GM04504 (cell line): ENCODE measurements at regions not wholly inside any gene's neighbourhood (a gene's known extent, or its start where the extent isn't known, plus 50 kb on each side); places are given as distances from the start of the nearest gene placed in this dataset.

Experiments used
- DNase-seq: peaks from one replicate; pipeline ENCODE4 v3.0.0-alpha.2; 2012; ENCODE audit warnings: low read depth

DNA sequence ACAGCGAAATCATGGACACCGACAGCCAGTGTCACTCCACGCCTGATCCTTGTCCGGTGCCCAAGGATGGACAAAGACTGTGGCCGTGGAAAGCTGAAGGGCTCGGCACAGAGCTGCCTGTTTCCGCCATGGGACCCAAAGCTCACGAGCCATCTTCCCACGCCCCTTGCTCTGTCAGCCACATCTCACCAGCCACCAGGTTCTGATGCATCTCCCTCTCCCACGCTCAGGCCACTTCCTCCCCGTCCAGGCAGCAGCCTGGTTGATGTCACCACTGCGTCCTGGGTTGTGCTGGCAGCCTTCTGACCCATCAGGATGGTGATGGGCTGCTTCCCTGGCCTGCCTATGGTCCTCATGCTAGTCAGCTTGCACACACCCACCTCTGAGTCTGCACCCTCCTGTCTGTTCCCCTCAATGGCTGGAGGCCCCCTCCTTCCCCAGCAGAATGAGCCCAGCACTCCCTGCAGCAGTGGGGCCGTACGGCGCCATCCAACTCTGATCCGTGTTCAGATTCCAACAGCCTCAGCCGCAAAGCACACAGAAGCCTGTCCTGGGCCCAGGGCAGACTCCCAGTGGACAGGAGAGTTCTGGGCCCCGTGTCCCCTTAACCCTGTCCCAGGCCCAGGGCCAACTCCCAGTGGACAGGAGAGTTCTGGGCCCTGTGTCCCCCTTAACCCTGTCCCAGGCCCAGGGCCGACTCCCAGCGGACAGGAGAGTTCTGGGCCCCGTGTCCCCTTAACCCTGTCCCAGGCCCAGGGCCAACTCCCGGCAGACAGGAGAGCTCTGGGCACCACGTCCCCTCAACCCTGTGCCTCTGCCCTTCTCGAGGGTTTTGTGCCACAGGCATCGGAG is 259.5 kb downstream of the BRD1 start:
- DNase-seq, result no peak

DNA sequence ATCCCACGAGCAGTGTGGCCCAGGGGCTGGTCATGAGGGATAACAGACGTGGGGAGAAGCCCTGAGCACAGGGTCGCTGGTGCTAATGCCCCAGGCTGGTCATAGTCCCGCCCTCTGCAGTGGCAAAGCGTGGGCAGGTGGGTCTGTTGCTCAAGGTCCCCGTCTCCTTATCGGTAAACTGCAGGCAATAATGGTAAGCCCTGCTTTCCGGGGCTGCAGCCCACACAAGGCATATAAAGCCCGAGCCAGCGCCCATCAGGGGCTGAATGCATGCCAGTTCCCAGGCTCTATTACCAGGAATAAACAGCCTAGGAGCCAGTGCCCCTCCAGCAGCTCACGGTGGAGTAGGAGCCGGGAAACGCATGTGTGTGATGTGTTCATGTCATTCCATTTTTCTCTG is 261.0 kb downstream of the BRD1 start:
- DNase-seq, result no peak

DNA sequence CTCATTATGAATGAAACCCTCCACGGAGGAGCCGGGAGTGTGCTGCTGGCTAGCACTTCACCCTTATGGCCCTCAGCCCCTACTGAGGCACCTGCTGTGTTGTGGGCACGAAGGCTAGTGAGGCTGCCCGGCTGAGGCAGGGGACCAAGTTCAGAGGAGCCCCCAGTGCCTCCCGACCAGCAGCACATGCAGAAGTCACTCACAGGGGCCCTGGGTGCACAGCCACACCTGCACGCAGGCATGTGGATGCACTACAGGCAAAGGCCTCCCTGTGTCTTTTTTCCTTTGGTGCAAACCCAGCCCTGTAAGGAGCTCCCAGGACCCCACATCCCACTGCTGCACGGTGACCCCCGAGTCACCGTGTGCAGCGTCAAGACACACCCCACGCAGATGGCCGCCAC is 261.5 kb downstream of the BRD1 start:
- DNase-seq, result no peak

DNA sequence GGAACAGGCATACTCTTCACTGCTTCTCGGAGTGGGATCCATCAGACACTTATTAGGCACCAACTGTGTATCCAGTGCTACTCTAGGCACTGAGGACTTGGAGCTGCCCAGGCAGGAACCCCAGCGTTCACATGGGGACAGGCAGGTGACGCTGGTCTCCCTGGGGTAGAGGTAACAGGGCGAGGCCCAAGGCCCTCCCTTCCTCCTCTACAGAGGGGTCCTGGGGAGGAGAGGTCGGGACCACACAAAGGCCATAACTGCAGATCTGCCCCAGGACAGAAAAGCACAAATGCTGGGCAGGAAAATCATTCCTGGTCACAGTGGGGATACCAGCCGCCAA is 262.2 kb downstream of the BRD1 start:
- no peak for DNase-seq

DNA sequence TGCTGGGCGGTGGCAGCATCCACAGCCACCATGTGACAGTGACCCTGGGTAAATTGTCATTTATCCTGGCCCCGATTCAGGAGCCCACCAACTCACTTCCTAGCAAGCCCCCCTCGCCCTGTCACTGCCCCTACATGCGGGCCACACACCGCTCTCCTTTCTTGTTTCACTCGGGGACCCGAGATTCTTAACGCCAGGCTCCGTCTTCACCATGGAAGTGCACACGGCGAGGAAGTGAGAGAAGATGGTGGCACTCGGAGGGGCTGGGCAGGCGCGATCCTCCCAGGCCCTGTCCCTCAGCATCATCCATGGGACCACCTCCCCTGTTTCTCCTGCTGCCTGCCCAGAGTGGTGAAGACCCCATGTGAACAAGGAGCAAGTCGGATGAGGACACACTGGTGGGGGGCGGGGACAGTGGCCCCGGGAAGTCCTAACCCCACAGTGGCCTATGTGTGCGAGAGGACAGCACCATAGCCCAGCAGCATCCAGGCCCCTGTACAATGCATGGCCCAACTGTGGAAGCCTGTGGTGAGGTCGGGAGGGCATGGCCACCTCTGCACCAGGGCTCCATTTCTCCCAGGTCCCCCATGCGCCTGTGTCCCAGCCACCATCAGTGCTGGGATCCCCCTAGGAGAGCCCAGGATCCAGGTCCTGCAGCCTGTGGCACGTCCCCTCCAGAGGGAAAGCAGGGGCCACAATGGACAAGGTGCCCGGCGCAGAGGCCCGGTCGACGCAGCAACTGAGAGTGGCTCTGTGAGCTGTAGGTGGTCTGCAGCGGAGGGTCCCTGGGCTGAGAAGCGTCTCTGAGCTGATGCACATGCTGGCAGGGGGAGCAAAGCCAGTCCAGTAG is 262.8 kb downstream of the BRD1 start:
- DNase-seq, result no peak

DNA sequence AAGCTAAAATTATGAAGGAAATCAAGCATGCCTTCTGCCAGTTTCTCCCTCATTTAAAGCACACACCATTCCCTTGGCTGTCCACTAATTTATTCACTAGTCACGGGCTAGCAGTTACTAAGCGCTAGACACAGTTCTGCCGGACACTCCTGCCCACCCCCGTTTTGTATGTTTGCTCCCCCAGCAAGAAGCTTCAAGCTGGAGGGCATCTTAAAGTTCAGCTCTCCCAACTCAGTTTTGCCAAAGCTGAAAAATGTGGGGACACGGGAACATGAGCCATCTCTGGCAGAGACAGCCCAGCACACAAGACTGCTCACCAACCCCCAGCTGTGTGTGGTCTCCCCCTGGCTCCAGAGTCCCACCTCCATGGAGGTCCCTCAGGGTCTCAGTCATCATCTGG is 263.6 kb downstream of the BRD1 start:
- no peak for DNase-seq

DNA sequence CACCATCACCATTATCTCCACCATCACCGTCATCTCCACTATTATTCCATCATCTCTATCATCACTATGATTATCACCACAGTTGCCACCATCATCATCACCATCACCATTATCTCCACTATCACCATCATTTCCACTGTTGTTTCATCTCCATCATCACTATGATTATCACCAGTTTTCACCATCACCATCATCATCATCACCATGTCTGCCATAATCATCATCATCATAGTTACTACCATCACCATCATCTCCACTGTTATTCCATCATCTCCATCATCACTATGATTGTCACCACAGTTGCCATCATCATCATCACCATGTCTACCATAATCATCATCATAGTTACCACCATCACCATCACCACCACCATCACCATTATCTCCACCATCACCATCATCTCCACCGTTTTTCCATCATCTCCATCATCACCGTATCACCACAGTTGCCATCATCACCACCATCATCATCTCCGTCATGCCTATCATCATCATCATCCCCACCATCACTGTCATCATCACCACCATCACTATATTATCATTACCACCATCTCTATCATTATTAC is 264.9 kb downstream of the BRD1 start:
- no peak for DNase-seq

DNA sequence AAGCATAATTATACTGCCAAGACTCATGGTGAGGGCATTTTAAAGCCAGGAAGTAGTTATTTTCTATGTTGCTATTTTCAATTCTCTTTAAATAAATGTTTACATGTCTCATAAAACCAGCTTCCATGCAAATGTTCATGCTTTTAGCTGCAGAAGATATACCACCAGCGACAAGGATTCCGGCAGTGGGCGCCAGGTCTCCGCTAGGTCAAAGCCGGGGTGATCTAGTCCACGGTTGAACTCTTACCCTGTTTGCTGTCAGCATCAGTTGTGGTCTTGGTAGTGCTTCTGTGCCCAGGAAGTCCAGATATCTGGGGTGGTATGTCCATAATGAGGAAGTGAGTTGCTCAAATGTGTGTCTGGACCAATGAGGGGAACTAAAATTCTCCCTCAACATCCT is 265.7 kb downstream of the BRD1 start:
- no peak for DNase-seq

DNA sequence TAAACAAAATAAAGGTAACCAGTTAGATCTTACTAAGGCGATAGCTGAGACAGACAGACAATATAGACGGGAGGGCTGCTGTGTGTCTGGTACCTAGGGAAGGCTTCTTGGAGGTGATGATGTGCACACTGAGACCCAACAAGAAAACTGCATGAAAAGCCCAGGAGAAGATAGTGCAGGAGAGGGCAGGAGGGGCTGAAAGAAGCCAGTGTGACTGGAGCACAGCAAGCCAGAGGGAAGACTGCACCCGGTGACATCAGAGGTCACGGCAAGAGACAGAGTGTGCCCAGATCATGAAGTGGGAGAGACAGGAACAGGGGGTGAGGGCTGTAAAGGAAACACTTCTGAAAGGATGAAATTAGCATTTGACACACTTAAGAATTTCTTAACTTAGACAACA is 266.3 kb downstream of the BRD1 start:
- no peak for DNase-seq

DNA sequence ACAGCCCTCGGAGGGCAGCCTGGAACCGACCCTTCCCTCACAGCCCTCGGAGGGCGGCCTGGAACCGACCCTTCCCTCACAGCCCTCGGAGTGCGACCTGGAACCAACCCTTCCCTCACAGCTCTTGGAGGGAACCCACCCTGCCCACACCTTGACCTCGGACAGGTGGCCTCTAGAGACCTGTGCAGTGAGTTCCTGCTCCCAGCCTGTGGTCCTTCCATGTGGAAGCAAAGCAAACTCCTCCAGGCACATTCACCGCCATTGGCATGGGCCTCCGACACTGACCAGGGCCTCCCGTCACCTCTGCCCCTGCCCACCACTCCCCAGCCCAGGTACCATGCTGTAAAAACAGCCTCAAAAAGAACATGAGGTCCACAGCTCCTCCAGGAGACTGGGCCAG is 272.1 kb downstream of the BRD1 start:
- no peak for DNase-seq

DNA sequence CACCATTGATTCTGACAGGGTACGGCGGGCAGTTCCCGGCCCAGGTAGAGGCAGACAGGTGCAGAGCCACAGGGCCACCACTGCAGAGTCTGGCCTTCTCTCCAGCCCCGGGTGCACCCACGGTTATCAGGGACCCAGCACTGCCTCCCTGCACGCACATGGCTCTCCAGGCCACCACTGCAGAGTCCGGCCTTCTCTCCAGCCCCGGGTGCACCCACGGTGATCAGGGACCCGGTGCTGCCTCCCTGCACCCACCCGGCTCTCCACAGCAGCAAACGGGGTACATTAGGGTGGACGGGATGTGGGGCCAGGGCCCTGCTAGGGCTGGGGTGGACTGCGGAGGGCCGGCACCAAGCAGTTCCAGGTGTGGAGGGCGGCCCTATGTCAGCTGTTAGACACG is 272.9 kb downstream of the BRD1 start:
- DNase-seq, result no peak

DNA sequence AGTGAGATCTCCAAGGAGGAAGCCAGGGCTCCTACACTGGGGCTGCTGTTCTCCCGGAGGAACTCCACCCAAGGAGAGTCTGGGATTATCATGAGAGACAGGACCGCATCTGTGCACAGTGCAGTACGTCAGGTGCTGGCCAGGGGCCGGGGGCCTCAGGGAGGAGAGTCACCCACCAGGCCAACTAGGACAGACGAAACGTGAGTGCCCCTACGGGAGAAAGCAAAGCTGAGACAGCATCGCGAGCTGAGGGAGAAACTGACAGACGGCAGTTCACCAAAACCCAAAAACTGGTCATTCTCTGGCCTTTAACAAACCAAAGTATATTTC is 273.4 kb downstream of the BRD1 start:
- no peak for DNase-seq

DNA sequence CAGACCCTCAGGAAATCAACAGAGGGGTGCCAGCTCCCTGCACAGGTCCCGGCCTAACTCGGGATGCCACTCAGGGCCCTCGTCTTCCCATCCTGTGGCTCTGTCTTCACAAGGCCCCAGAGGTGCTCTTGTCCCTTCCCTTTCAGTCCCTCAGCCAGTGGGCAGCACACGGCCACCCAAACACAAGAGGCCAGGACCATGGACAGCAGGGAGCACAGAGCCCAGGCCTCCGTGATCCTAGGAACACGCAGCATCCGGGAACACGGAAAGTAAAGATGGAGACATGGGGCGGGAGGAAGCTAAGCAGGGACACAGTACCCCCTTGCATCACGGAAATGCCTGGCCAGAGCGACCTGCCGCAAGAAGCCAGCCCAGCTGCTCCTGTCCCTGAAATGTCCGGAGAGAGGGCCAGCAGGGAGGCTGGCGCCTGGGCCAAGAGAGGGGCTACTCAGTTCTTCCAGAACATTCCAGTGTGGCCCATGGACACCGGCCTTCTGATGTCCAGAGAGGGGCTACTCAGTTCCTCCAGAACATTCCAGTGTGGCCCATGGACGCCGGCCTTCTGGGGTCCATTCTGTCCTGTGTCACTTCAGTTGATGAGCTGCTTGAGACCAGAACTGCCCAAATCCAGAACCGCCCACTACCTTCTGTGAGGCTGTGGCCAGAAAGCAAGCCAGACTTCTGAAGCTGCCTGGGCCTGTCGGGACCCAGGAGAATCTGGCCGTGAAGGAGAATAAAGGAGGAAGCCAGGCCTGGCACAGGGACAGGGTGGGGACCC is 274.0 kb downstream of the BRD1 start:
- DNase-seq, result no peak

DNA sequence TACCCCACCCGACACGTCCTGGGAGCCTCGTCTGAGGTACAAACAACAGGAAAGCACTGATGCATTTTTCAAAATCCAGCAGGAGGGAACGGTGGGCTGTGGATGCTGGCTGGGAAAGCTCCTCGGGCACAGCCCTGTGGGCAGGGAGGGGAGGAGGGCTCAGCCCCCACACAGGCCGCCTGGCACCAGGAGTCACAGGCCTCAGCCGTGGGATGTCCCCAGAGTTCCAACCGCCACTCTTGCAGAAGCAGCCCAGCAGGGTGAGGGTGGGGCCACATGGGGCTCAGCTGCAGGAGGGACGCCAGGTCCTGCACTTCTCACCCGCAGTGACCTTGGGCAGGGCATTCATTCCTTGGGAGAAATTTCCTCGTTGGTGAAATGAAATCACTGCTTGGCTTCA is 274.6 kb downstream of the BRD1 start:
- no peak for DNase-seq

DNA sequence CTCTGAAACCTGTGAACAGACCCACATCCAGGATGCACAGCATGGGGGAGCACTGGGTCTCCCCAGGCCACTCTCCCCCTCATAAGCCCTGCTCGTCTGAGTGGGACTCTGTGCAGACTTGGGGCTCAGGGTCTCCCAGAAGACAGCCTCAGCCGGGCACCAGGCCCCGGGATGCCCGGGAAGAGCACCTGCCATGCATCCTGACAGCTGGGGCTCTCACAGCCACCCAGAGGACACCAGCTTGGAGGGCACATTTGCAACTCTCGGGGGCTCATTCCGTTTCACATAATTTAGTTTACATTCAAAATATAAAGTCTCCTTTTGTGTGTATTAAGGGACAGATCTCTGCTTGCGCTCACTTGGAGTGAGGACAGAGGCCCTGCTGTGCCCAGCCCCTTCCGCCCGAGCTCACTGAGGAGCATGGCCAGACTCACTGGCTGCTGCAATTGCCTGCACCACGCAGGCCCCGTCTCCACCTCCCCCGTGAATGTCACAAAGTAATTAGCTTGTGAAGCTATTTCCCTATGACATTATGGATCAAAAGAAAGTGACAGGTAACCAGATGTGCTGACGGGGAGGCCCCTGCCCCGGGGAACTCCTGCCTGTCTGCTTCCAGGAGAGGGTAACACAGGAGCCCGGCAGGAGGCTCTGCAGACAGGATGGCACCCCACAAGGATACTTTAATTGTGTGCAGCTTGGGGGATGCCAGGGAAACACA is 275.6 kb downstream of the BRD1 start:
- DNase-seq, result no peak

DNA sequence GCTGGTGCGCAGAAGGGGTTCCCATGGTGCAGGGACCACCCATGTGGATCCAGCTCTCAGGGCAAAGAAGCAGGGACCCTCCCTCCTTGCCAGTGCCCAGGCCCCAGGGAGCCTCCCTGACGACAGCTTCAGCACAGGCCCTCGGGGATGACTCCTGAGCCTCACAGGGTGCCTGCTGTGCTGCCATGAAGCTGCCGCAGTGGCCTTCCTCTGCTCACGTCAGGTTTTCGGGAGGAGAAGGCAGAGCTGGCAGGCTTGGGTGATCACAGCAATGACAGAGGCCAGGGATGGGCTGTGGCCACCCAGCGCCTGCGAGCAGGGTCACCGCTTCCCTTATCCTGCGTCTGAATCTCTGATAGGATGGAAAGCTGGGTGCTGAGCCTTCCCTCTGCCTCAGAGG is 276.2 kb downstream of the BRD1 start:
- DNase-seq, result no peak

DNA sequence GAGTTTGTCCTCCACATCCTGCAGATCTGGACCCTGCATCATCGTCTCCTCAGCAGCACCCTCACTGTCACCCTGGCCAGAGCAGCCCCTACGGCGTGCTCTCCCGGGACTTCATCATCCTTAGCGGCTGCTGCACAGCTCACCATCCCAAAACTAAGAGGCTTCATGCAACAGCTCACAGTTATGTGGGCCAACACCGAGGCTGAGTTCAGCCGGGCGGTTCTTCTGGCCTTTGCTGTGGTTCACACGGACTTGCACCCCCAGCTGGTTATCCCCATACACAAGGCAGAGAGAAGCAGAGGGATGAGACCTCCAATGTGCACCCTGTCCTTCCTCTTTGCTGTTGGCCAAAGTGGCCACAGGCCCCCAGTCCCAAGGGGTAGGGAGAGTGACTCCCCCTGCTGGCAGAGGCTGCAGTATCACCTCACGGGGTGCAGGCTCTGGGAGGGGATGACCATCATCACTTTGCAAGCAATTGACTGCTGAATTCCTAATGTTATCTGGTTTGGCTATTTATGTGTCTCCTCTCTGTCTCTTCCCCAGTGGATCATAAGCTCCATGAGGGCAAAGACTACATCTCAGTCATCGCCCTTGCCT is 276.8 kb downstream of the BRD1 start:
- no peak for DNase-seq

DNA sequence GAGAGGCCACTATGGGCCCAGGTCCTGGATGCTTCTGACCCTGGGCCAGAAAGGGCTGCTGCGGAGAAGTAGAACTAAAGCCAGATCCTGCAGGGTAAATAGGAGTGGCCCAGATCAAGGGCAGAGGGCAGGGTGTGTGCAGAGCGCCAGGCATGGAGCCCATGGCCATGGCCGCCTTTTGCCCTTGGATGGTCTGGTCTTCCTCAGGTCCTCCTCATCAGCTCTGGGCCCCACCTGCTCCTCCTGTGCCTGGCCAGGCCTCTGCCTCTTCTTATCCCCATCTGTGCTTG is 277.6 kb downstream of the BRD1 start:
- no peak for DNase-seq

DNA sequence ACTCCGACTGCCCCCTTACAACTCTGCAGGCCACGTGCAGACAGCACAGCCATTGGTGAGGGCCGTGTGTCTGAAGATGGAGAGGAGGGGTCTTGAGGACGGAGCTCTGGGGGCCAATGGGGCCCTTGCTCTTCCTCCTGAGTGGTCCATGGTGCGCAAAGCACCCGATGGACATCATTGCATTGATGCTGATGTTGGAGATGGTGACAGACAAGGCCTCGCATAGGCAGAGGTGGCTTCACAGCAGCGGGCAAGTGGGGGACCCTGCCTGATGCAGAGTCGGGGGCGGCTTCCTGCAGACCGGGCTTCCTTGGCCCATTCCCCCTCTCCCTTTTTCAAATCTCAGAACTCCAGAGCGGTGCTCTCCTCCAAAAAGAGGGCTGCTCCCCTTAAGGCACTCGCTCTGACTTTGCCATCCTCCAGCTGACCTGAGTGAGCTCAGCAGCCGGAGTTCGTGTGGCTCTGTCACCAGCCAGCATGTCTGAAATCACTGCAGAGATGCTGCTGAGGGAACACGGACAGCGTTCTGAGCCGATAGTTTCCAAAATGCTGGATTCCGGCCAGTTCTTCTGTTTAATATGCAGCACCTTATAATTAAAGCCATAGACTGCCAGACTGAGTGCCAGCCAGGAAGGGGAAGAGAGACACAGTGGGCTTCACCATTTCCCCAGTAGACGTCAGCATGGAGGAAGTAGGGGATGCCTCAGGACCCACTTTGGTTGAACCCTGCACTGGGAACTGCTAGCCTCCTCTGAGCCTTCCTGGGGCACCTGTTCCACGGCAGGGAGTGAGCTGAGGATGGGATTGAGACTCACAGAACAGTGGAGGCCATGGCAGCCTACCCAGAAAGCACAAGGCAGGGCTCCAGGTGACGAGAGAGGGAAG is 278.2 kb downstream of the BRD1 start:
- no peak for DNase-seq

DNA sequence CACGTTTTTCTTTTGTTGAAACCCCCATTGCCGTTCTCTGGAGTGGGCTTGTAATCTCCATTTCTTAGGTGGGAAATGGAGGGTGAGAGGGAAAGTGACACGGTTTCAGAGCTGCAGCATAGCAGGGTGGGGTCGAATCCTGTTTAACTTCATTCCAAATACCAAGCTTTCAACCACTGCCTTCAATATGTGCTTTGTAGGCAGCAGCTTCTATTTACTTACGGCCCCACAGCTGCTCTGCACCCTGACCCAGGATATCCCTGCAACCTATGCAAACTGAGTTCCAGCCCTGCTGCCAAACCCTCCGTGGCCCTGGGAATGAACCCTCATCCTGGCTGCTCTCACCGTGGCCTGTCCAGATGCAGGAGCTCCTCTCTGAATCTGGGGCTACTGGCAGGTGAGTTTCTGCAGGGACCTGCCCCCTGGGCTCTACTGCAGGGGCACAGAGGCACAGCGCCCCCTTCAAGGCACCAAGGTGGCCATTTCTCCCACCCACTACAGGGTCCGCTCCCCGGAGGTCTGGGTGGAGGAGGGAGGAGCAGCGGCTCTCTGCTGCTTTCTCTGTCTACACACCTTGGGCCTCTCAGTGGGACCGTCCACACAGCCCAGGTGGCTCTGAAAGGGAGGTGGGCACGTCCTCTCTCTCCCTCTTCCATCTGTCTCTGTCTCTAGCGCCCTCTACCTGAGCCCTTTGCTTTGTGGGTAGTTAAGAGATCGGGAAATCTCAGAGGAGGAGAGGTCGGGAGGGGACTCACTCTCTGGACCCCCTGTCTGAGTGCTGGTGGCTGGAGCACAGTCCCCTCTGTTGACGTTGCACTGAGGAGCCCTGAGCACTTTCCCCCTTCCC is 279.1 kb downstream of the BRD1 start:
- DNase-seq, result no peak
